Neural crest cell (in vitro differentiated cells): ENCODE measurements at regions not wholly inside any gene's neighbourhood (a gene's known extent, or its start where the extent isn't known, plus 50 kb on each side); places are given as distances from the start of the nearest gene placed in this dataset.
"Not testable (repeated sequence)": the region's sequence is repeated elsewhere in the genome, so short reads cannot be mapped to it uniquely, and the experiment has no call there.

Source experiments
- DNase-seq: peaks from one replicate; pipeline ENCODE4 v3.0.0; 2021; ENCODE audit warnings: low read depth, mixed read lengths, low spot score
- H3K27ac Mint-ChIP-seq: one replicate; pipeline ENCODE4 v1.8.0; 2021; ENCODE audit warnings: mild to moderate bottlenecking, mixed read lengths; ENCODE audit not compliant: unreplicated experiment
- H3K27me3 Mint-ChIP-seq: 2 replicates; pipeline ENCODE4 v1.8.0; 2021; ENCODE audit warnings: low read depth, mild to moderate bottlenecking, mixed read lengths
- H3K36me3 Mint-ChIP-seq: 2 replicates; pipeline ENCODE4 v1.8.0; 2021; ENCODE audit warnings: low read depth, mild to moderate bottlenecking, mixed read lengths
- H3K4me1 Mint-ChIP-seq: 2 replicates; pipeline ENCODE4 v1.8.0; 2021; ENCODE audit warnings: mixed read lengths
- H3K4me3 Mint-ChIP-seq: one replicate; pipeline ENCODE4 v1.8.0; 2021; ENCODE audit warnings: mild to moderate bottlenecking, mixed read lengths
- H3K9me3 Mint-ChIP-seq: 2 replicates; pipeline ENCODE4 v1.8.0; 2021; ENCODE audit warnings: mixed read lengths
- TF ChIP-seq, protein P1 (sequence below): fragments of 200-600 bp; sonication (generic); conservative IDR thresholded peaks from 2 replicates; pipeline ENCODE4 v1.5.0; 2021; ENCODE audit warnings: antibody characterized with exemption, mild to moderate bottlenecking

DNA sequence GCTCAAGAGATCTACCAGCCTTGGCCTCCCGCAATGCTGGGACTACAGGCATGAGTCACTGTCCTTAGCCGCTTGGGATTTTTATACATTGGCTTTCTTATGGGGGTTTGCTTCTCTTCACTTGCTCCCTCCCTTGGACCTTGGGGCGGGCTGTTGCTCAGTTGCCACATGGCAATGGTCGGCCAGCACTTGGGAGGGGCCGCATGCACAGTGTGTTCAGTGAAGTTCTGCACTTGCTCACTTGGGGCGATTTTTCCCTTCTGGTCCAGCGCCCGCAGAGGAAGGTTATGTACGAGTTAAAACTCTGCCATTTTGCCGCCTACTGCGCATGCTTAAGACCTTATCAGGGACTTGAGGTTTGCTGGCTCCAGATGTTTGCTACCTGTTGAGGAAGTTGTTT, 1367.6 kb upstream of the CDH8 start:
- Mint-ChIP-seq H3K27me3 (no peaks in the 10 kb centered on the region), H3K36me3 (no peaks in the 10 kb centered on the region), H3K4me1 (no peaks in the 10 kb centered on the region), H3K9me3 (peaks cover 3% of the 10 kb centered on the region), H3K4me3 (no peak overlapping the region), H3K27ac (no peak overlapping the region)
- DNase-seq, result no peak
- TF ChIP-seq, protein P1, sequence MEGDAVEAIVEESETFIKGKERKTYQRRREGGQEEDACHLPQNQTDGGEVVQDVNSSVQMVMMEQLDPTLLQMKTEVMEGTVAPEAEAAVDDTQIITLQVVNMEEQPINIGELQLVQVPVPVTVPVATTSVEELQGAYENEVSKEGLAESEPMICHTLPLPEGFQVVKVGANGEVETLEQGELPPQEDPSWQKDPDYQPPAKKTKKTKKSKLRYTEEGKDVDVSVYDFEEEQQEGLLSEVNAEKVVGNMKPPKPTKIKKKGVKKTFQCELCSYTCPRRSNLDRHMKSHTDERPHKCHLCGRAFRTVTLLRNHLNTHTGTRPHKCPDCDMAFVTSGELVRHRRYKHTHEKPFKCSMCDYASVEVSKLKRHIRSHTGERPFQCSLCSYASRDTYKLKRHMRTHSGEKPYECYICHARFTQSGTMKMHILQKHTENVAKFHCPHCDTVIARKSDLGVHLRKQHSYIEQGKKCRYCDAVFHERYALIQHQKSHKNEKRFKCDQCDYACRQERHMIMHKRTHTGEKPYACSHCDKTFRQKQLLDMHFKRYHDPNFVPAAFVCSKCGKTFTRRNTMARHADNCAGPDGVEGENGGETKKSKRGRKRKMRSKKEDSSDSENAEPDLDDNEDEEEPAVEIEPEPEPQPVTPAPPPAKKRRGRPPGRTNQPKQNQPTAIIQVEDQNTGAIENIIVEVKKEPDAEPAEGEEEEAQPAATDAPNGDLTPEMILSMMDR, result no peak

DNA sequence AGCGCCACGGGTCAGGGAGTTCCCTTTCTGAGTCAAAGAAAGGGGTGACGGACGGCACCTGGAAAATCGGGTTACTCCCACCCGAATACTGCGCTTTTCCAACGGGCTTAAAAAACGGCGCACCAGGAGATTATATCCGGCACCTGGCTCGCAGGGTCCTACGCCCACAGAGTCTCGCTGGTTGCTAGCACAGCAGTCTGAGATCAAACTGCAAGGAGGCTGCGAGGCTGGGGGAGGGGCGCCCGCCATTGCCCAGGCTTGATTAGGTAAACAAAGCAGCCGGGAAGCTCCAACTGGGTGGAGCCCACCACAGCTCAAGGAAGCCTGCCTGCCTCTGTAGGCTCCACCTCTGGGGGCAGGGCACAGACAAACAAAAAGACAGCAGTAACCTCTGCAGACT, 1352.0 kb upstream of the CDH8 start:
- DNase-seq, H3K4me1 Mint-ChIP-seq, H3K4me3 Mint-ChIP-seq, H3K9me3 Mint-ChIP-seq, H3K27me3 Mint-ChIP-seq, H3K27ac Mint-ChIP-seq, H3K36me3 Mint-ChIP-seq: not testable (repeated sequence)

DNA sequence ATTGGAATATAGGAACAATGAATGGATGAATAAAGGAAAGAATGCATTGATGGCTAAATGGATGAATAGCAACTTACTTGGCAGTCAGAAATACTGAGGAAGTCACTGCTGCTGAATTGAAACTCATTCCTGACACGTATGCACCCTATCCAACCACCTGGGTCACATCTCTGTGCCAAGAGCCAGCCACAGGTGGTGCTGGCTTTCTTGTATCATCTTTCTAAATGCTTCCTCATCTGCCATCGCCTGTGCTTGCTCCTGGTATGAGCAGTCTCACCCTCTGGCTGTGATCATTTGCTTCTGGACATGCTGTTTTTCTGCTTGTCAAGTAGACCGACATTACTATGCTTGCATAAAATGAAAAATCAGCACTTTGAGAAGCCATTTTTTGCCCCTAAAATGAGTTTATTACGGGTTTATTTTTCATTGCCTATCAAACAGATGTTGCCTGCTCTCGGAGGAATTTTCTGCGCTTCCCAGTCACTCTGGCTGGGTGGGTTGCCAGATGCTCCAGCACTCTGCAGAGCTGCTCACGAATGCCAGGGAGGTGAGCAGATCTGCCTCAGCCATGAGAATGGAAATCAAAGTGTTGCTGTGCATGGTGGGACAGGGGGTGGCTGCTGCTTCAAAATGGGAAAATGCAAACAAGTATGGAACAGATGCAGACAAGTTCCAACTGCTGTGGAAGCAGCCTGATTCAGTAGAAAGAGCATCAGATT, 1349.6 kb upstream of the CDH8 start:
- no peaks in the 10 kb centered on the region for H3K27me3 Mint-ChIP-seq
- H3K9me3 Mint-ChIP-seq, result no peaks in the 10 kb centered on the region

DNA sequence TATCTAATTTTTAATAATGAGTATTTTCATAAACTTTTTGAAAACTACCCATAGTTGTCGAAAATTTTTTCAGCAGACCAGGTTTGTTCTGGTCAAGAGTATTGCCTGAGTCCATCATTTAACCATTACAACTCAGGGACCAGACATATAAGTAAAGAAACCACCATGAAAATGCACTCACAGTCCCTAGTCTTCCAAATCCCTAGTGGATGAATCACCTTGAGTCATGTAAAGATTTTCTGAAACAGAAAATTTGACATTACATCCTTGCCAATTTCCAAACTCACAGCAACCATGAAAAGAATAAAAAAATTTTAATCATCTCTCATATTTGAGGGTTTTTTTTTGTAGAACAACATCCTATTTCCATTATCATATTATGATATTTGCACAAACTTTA, 1337.5 kb upstream of the CDH8 start:
- Mint-ChIP-seq H3K9me3 (no peaks in the 10 kb centered on the region), H3K27me3 (no peaks in the 10 kb centered on the region), H3K27ac (no peak overlapping the region), H3K36me3 (no peaks in the 10 kb centered on the region), H3K4me1 (peaks cover 3% of the 10 kb centered on the region), H3K4me3 (no peak overlapping the region)
- TF ChIP-seq, protein P1, result no peak
- DNase-seq, result no peak

More for the DNA sequence above, 1349.6 kb upstream of the CDH8 start:
- Mint-ChIP-seq H3K36me3 (no peaks in the 10 kb centered on the region), H3K4me1 (no peaks in the 10 kb centered on the region), H3K27ac (no peak overlapping the region), H3K4me3 (no peak overlapping the region)
- no peak for DNase-seq
- TF ChIP-seq, protein P1, result no peak

DNA sequence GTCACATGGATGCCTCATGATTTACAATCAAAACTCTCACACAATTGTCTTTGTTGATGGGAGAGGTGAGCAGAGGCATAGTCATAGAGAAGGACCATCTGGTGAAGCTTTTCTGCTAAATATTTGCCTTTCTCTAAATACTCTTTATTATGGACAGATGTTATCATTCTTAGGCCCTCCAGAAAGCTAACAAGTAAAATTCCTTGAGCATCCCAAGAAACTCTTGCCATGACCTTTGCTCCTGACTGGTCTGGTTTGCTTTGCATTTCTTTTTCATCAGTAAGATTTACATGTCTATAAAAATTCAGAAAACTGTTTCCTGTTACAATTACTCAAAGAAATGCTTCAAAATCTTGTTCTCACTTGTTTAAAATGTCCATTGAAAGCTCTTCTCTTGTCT, 1336.6 kb upstream of the CDH8 start:
- no peak overlapping the region for H3K27ac Mint-ChIP-seq
- H3K4me3 Mint-ChIP-seq, result no peak overlapping the region
- DNase-seq, result no peak
- no peaks in the 10 kb centered on the region for H3K36me3 Mint-ChIP-seq
- H3K4me1 Mint-ChIP-seq, result peaks cover 3% of the 10 kb centered on the region
- H3K27me3 Mint-ChIP-seq, result no peaks in the 10 kb centered on the region
- TF ChIP-seq, protein P1, result no peak
- no peaks in the 10 kb centered on the region for H3K9me3 Mint-ChIP-seq

DNA sequence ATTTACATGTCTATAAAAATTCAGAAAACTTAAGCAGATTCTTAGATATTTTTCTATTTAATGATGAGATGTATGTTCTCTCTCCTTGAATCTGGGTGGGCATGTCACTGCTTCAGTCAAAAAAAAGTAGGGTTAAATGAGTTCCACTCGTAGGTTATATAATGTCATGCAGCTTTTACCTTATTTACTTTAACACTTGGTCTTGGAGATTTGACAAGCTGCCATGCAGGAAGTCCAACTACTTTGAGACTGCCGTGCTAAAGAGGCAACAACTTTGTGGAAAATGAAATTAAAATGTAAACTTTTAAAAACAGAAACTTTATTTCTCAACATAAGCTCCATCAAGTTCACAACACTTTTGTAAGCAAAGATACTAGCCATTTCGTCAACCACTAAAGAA, 1336.0 kb upstream of the CDH8 start:
- peaks cover 3% of the 10 kb centered on the region for H3K4me1 Mint-ChIP-seq
- no peaks in the 10 kb centered on the region for H3K36me3 Mint-ChIP-seq
- no peak for DNase-seq
- H3K9me3 Mint-ChIP-seq, result no peaks in the 10 kb centered on the region
- no peaks in the 10 kb centered on the region for H3K27me3 Mint-ChIP-seq
- H3K27ac Mint-ChIP-seq, result no peak overlapping the region
- H3K4me3 Mint-ChIP-seq, result no peak overlapping the region
- TF ChIP-seq, protein P1, result no peak
